ENCODE measurements at regions not wholly inside any gene's neighbourhood (a gene's known extent, or its start where the extent isn't known, plus 50 kb on each side); places are given as distances from the start of the nearest gene placed in this dataset.

DNA sequence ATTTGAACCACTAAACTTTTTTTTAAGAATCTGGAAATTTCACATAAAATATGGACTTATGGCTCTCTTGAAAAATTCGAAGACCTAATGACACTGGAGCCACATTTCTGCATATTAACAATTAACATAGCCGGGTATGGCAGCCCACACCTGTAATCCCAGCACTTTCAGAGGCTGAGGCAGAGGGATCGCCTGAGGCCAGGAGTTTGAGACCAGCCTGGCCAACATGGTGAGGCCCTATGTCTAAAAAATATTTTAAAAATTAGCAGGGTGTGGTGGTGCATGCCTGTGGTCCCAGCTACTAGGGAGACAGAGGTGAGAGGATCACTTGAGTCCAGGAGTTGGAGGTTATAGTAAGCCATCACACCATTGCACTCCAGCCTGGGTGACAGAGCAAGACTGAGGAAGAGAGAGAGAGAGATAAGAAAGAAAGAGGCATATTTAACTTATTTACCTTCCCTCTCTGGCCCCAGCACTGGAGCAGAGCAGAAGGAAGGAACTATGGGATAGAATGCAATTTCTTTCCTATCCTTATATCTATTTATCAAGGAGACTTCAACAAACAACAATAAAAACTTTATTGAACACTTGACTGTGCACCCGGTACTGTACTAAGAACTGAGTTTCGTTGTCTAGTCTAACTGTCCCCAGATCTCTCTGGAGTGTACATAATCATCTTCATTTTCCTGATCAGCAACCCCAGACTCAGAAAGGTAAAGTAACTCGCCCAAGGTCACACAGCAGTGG, 63.6 kb upstream of the EYA2 start:
- TF ChIP-seq, protein P1, sequence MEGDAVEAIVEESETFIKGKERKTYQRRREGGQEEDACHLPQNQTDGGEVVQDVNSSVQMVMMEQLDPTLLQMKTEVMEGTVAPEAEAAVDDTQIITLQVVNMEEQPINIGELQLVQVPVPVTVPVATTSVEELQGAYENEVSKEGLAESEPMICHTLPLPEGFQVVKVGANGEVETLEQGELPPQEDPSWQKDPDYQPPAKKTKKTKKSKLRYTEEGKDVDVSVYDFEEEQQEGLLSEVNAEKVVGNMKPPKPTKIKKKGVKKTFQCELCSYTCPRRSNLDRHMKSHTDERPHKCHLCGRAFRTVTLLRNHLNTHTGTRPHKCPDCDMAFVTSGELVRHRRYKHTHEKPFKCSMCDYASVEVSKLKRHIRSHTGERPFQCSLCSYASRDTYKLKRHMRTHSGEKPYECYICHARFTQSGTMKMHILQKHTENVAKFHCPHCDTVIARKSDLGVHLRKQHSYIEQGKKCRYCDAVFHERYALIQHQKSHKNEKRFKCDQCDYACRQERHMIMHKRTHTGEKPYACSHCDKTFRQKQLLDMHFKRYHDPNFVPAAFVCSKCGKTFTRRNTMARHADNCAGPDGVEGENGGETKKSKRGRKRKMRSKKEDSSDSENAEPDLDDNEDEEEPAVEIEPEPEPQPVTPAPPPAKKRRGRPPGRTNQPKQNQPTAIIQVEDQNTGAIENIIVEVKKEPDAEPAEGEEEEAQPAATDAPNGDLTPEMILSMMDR (conservative IDR thresholded peaks at IDR 0.05; ENCODE audit: low read depth, low read length) = no peak
- no peak for TF ChIP-seq EZH2 (IDR thresholded peaks at IDR 0.05; ENCODE audit: low read length, unreplicated experiment)

Measured in PC-3 (cell line).